Skeletal muscle tissue (tissue), 3 donors: ENCODE measurements at regions not wholly inside any gene's neighbourhood (a gene's known extent, or its start where the extent isn't known, plus 50 kb on each side); places are given as distances from the start of the nearest gene placed in this dataset.

Experiments used
- H3K27ac ChIP-seq: one replicate; pipeline ENCODE4 v1.7.0; 2013; ENCODE audit warnings: mild to moderate bottlenecking, low read depth, low read length, inconsistent platforms
- H3K27me3 ChIP-seq, 3 donors: one replicate each; pipeline ENCODE4 v1.7.0; 2013; ENCODE audit warnings: low read length in 3 of 3; ENCODE audit not compliant: control insufficient read depth in 3 of 3, insufficient read depth in 3 of 3
- H3K36me3 ChIP-seq, 3 donors: one replicate each; pipeline ENCODE4 v1.7.0; 2013; ENCODE audit warnings: low read length in 3 of 3; ENCODE audit not compliant: control insufficient read depth in 3 of 3, insufficient read depth in 3 of 3
- H3K4me1 ChIP-seq, 3 donors: one replicate each; pipeline ENCODE4 v1.7.0; 2013; ENCODE audit warnings: low read length in 3 of 3, mild to moderate bottlenecking in 3 of 3; ENCODE audit not compliant: control insufficient read depth in 3 of 3, insufficient read depth in 3 of 3
- H3K4me3 ChIP-seq, 3 donors: one replicate each; pipeline ENCODE4 v1.7.0; 2013; ENCODE audit warnings: low read length in 3 of 3
- H3K9ac ChIP-seq, 3 donors: one replicate each; pipeline ENCODE4 v1.7.0; 2013; ENCODE audit warnings: low read length in 3 of 3, mild to moderate bottlenecking in 3 of 3, moderate library complexity in 2 of 3, low read depth in 1 of 3
- H3K9me3 ChIP-seq, 3 donors: one replicate each; pipeline ENCODE4 v1.7.0; 2013; ENCODE audit warnings: low read length in 3 of 3; ENCODE audit not compliant: control insufficient read depth in 3 of 3
- donor health status: Osteomylitis.

- no peak overlapping the region for H3K4me3 ChIP-seq
- H3K36me3 ChIP-seq, result no peaks in the 10 kb centered on the region
- H3K9ac ChIP-seq, result no peak overlapping the region
- H3K27me3 ChIP-seq, result no peaks in the 10 kb centered on the region
- no peak overlapping the region for H3K27ac ChIP-seq
- no peaks in the 10 kb centered on the region for H3K4me1 ChIP-seq
- H3K9me3 ChIP-seq, result no peaks in the 10 kb centered on the region
These were observed 182.4 kb downstream of the IRX1 start for GRCh38 chr5:3778000-3778550.

- Histone ChIP-seq H3K4me3 (no peak overlapping the region), H3K9me3 (no peaks in the 10 kb centered on the region), H3K4me1 (no peaks in the 10 kb centered on the region), H3K9ac (no peak overlapping the region), H3K36me3 (no peaks in the 10 kb centered on the region), H3K27ac (no peak overlapping the region), H3K27me3 (no peaks in the 10 kb centered on the region)
These were observed 183.3 kb downstream of the IRX1 start for GRCh38 chr5:3778945-3779344.

GRCh38 chr5:3780278-3780677 lies 184.6 kb downstream of the IRX1 start:
- Histone ChIP-seq H3K36me3 (no peaks in the 10 kb centered on the region), H3K27ac (no peak overlapping the region), H3K27me3 (peaks cover 0 to 3% (median 0%) of the 10 kb centered on the region in 3 donors)

GRCh38 chr5:3780907-3781306 lies 185.3 kb downstream of the IRX1 start:
- peaks cover 0 to 3% (median 0%) of the 10 kb centered on the region in 3 donors for H3K27me3 ChIP-seq
- no peak overlapping the region for H3K4me3 ChIP-seq
- H3K9me3 ChIP-seq, result no peaks in the 10 kb centered on the region
- H3K27ac ChIP-seq, result no peak overlapping the region
- no peaks in the 10 kb centered on the region for H3K4me1 ChIP-seq
- H3K36me3 ChIP-seq, result no peaks in the 10 kb centered on the region
- no peak overlapping the region for H3K9ac ChIP-seq

More at GRCh38 chr5:3780278-3780677, 184.6 kb downstream of the IRX1 start:
- Histone ChIP-seq H3K4me3 (no peak overlapping the region), H3K9me3 (no peaks in the 10 kb centered on the region), H3K9ac (no peak overlapping the region), H3K4me1 (no peaks in the 10 kb centered on the region)

GRCh38 chr5:3784854-3785253 lies 189.2 kb downstream of the IRX1 start:
- Histone ChIP-seq H3K4me1 (no peaks in the 10 kb centered on the region), H3K4me3 (no peak overlapping the region), H3K27me3 (peaks cover 0 to 6% (median 2%) of the 10 kb centered on the region in 3 donors), H3K9ac (no peak overlapping the region), H3K36me3 (no peaks in the 10 kb centered on the region), H3K9me3 (peaks cover 0 to 4% (median 3%) of the 10 kb centered on the region in 3 donors), H3K27ac (no peak overlapping the region)

GRCh38 chr5:3786165-3786564 lies 190.5 kb downstream of the IRX1 start:
- Histone ChIP-seq H3K27ac (no peak overlapping the region), H3K4me1 (no peaks in the 10 kb centered on the region), H3K4me3 (no peak overlapping the region), H3K27me3 (peaks cover 0 to 6% (median 3%) of the 10 kb centered on the region in 3 donors), H3K36me3 (no peaks in the 10 kb centered on the region), H3K9ac (no peak overlapping the region), H3K9me3 (peaks cover 0 to 4% (median 3%) of the 10 kb centered on the region in 3 donors)

GRCh38 chr5:3786891-3787430 lies 191.3 kb downstream of the IRX1 start:
- Histone ChIP-seq H3K4me3 (no peak overlapping the region), H3K4me1 (no peaks in the 10 kb centered on the region), H3K9me3 (peaks cover 0 to 4% (median 3%) of the 10 kb centered on the region in 3 donors), H3K27ac (no peak overlapping the region), H3K36me3 (no peaks in the 10 kb centered on the region), H3K9ac (no peak overlapping the region), H3K27me3 (peaks cover 0 to 6% (median 3%) of the 10 kb centered on the region in 3 donors)

- no peak overlapping the region for H3K27ac ChIP-seq
- H3K36me3 ChIP-seq, result no peaks in the 10 kb centered on the region
- no peaks in the 10 kb centered on the region for H3K4me1 ChIP-seq
- H3K9ac ChIP-seq, result no peak overlapping the region
- peaks cover 0 to 6% (median 3%) of the 10 kb centered on the region in 3 donors for H3K27me3 ChIP-seq
- H3K4me3 ChIP-seq, result no peak overlapping the region
- H3K9me3 ChIP-seq, result peaks cover 0 to 4% (median 3%) of the 10 kb centered on the region in 3 donors
These were observed 192.0 kb downstream of the IRX1 start for GRCh38 chr5:3787604-3788003.

GRCh38 chr5:3789519-3790193 lies 194.0 kb downstream of the IRX1 start:
- Histone ChIP-seq H3K27ac (no peak overlapping the region), H3K4me1 (no peaks in the 10 kb centered on the region), H3K9ac (no peak overlapping the region), H3K36me3 (no peaks in the 10 kb centered on the region), H3K27me3 (peaks cover 0 to 6% (median 3%) of the 10 kb centered on the region in 3 donors), H3K9me3 (peaks cover 0 to 4% (median 3%) of the 10 kb centered on the region in 3 donors), H3K4me3 (no peak overlapping the region)

GRCh38 chr5:3793162-3793561 lies 197.5 kb downstream of the IRX1 start:
- Histone ChIP-seq H3K36me3 (no peaks in the 10 kb centered on the region), H3K4me3 (no peak overlapping the region), H3K4me1 (no peaks in the 10 kb centered on the region), H3K27ac (no peak overlapping the region), H3K9me3 (no peaks in the 10 kb centered on the region), H3K27me3 (peaks cover 0 to 3% (median 3%) of the 10 kb centered on the region in 3 donors), H3K9ac (no peak overlapping the region)
